Panc1 (cell line): ENCODE measurements at regions not wholly inside any gene's neighbourhood (a gene's known extent, or its start where the extent isn't known, plus 50 kb on each side); places are given as distances from the start of the nearest gene placed in this dataset.

Experiments used
- ATAC-seq: fragments of 200-7000 bp; cut with Tn5 transposase; 2 replicates; pipeline ENCODE4 v1.9.1; 2020; ENCODE audit warnings: mild to moderate bottlenecking, moderate library complexity
- BruUV-seq: library from RNA; stranded (reverse); fragments of 400-500 nt; replicated peaks from 2 replicates; lab custom pipeline; 2021; lab: Mats Ljungman, UMichigan
- CTCF ChIA-PET: fragments of 300-600 bp; sonication (Branson Sonifier 250); formaldehyde crosslinking; loops from one replicate; lab custom pipeline; 2022; ENCODE audit warnings: antibody characterized with exemption; lab: Charles Lee
- POLR2A ChIA-PET: fragments of 300-600 bp; sonication (Branson Sonifier 250); formaldehyde crosslinking; loops from one replicate; lab custom pipeline; 2022; ENCODE audit warnings: antibody characterized with exemption; lab: Charles Lee
- DNase-seq: peaks from one replicate; pipeline ENCODE4 v3.0.0-alpha.2; 2010; ENCODE audit warnings: low read depth, low spot score
- H3K27ac ChIP-seq: 2 replicates; pipeline ENCODE4 v1.5.1; 2011; ENCODE audit warnings: mild to moderate bottlenecking, low read length, inconsistent platforms
- H3K27me3 ChIP-seq: fragments of 200-500 bp; sonication (Bioruptor generic); 2 replicates; pipeline ENCODE4 v1.6.0; 2014; ENCODE audit warnings: low read length, inconsistent platforms; ENCODE audit not compliant: control insufficient read depth, insufficient read depth
- H3K36me3 ChIP-seq: fragments of 200-500 bp; sonication (Bioruptor generic); 2 replicates; pipeline ENCODE4 v1.5.1; 2014; ENCODE audit warnings: inconsistent platforms, mild to moderate bottlenecking, low read length, moderate library complexity; ENCODE audit not compliant: control insufficient read depth, insufficient read depth
- H3K4me1 ChIP-seq: 2 replicates; pipeline ENCODE4 v1.5.1; 2011; ENCODE audit warnings: inconsistent platforms, mild to moderate bottlenecking, low read length, moderate library complexity; ENCODE audit not compliant: control insufficient read depth, insufficient read depth
- H3K4me3 ChIP-seq, 2 experiments: 2 replicates each; pipeline ENCODE4 v1.5.1; 2011 to 2012; ENCODE audit warnings: low read depth in 2 of 2, low read length in 2 of 2, mild to moderate bottlenecking in 2 of 2, inconsistent platforms in 1 of 2, moderate library complexity in 1 of 2
- H3K9me3 ChIP-seq: fragments of 200-500 bp; sonication (Bioruptor generic); 2 replicates; pipeline ENCODE4 v1.5.1; 2014; ENCODE audit warnings: low read depth, mild to moderate bottlenecking, inconsistent platforms, low read length, moderate library complexity; ENCODE audit not compliant: control insufficient read depth, insufficient read depth
- CTCF ChIP-seq: fragments of 450-650 bp; IDR thresholded peaks from 2 replicates; pipeline ENCODE4 v1.5.1; 2017; ENCODE audit warnings: mild to moderate bottlenecking
- POLR2AphosphoS5 ChIP-seq: IDR thresholded peaks from 2 replicates; pipeline ENCODE4 v1.6.1; 2012; ENCODE audit warnings: mild to moderate bottlenecking, low read depth, low read length, moderate library complexity
- REST ChIP-seq, 2 experiments: IDR thresholded peaks; 2 replicates each; pipeline ENCODE4 v1.6.1; 2011 to 2012; ENCODE audit warnings: low read depth in 2 of 2, control low read depth in 1 of 2, low read length in 1 of 2, mild to moderate bottlenecking in 1 of 2, moderate library complexity in 1 of 2; ENCODE audit not compliant: insufficient read depth in 1 of 2
- SIN3A ChIP-seq: IDR thresholded peaks from 2 replicates; pipeline ENCODE4 v1.6.1; 2012; ENCODE audit warnings: low read depth, mild to moderate bottlenecking, low read length, moderate library complexity, borderline replicate concordance; ENCODE audit not compliant: insufficient read depth
- TCF7L2 ChIP-seq: IDR thresholded peaks from 2 replicates; pipeline ENCODE4 v1.6.1; 2011; ENCODE audit warnings: mild to moderate bottlenecking, low read depth, low read length, inconsistent platforms
- in situ Hi-C: cut with HindIII; loops from 2 replicates; pipeline ENCODE4 v1.10.0; 2016; ENCODE audit warnings: low sequenced_read_pairs, low pct_unique_long_range_greater_than_20kb
- intact Hi-C: fragments of 100-400 bp; cut with micrococcal nuclease; formaldehyde crosslinking; loops from one replicate; pipeline ENCODE4 v1.10.0; 2022; ENCODE audit not compliant: unreplicated experiment

GRCh38 chr20:48057739-48058138 is 272.5 kb upstream of the SULF2 start:
- Histone ChIP-seq H3K36me3 (no peaks in the 10 kb centered on the region), H3K27ac (no peak overlapping the region), H3K9me3 (no peaks in the 10 kb centered on the region), H3K4me3 (no peak overlapping the region), H3K27me3 (no peaks in the 10 kb centered on the region; the same call in 1 of the 2 replicates), H3K4me1 (no peaks in the 10 kb centered on the region)
- ChIA-PET POLR2A (no interaction called here), CTCF (no interaction called here)
- TF ChIP-seq POLR2AphosphoS5 (no peak), REST (IDR thresholded peaks at IDR 0.05; ENCODE audit: insufficient read depth in 1 of 2, low read depth in 2 of 2, low read length in 1 of 2) (no peak), SIN3A (no peak), CTCF (no peak), TCF7L2 (no peak)
- DNase-seq (no peak), ATAC-seq (no peak)
- intact Hi-C loops (no loop called here), in situ Hi-C loops (no loop called here)
- no TSS peak for BruUV-seq

GRCh38 chr20:48057251-48057650 is 272.0 kb upstream of the SULF2 start:
- H3K9me3 ChIP-seq: no peaks in the 10 kb centered on the region
- ChIA-PET POLR2A (no interaction called here), CTCF (interaction anchor here (0.6 kb wide), 1 partner anchor 48 kb away, joined by 3 read pairs; no protein-coding TSS in a partner anchor)
- no peaks in the 10 kb centered on the region; the same call in 1 of the 2 replicates for H3K27me3 ChIP-seq
- no peak overlapping the region for H3K27ac ChIP-seq
- no peaks in the 10 kb centered on the region for H3K4me1 ChIP-seq
- DNase-seq (no peak), ATAC-seq (no peak)
- no peaks in the 10 kb centered on the region for H3K36me3 ChIP-seq
- H3K4me3 ChIP-seq: no peak overlapping the region
- no TSS peak for BruUV-seq
- in situ Hi-C loops (no loop called here), intact Hi-C loops (no loop called here)
- TF ChIP-seq REST (IDR thresholded peaks at IDR 0.05; ENCODE audit: insufficient read depth in 1 of 2, low read depth in 2 of 2, low read length in 1 of 2): no peak
- TF ChIP-seq SIN3A: no peak
